IMR-90 (cell line): ENCODE measurements at regions not wholly inside any gene's neighbourhood (a gene's known extent, or its start where the extent isn't known, plus 50 kb on each side); places are given as distances from the start of the nearest gene placed in this dataset.

Experiments
- ATAC-seq: fragments of 200-7000 bp; cut with Tn5 transposase; 2 replicates; pipeline ENCODE4 v1.9.1; 2020; ENCODE audit warnings: low read depth, mild to moderate bottlenecking, moderate library complexity
- BruUV-seq: library from RNA; stranded (reverse); fragments of 400-500 nt; replicated peaks from 2 replicates; lab custom pipeline; 2021; lab: Mats Ljungman, UMichigan
- CTCF ChIA-PET: fragments of 300-600 bp; formaldehyde crosslinking; extraction: SDS; loops from one replicate; lab custom pipeline; 2021; ENCODE audit warnings: antibody characterized with exemption; lab: Yijun Ruan, JAX
- POLR2A ChIA-PET: fragments of 300-600 bp; sonication (Branson Sonifier 250); formaldehyde crosslinking; loops from one replicate; lab custom pipeline; 2022; ENCODE audit warnings: antibody characterized with exemption; ENCODE audit not compliant: unreplicated experiment; lab: Charles Lee
- DNase-seq: peaks from one replicate; pipeline ENCODE4 v3.0.0; 2013
- H2AFZ ChIP-seq: replicated peaks from 2 replicates; pipeline ENCODE3; 2013; ENCODE audit warnings: low read length, mild to moderate bottlenecking; ENCODE audit not compliant: poor library complexity
- H2AK5ac ChIP-seq: 2 replicates; pipeline ENCODE4 v1.6.1; 2013; ENCODE audit warnings: low read depth, low read length, inconsistent platforms
- H2AK9ac ChIP-seq: replicated peaks from 2 replicates; pipeline ENCODE3; 2013; ENCODE audit warnings: mild to moderate bottlenecking, low read depth, low read length, moderate library complexity; ENCODE audit not compliant: poor library complexity
- H2BK120ac ChIP-seq: 2 replicates; pipeline ENCODE4 v1.6.1; 2013; ENCODE audit warnings: low read depth, low read length, inconsistent platforms
- H2BK15ac ChIP-seq: 3 replicates; pipeline ENCODE4 v1.6.1; 2013; ENCODE audit warnings: low read depth, low read length, inconsistent platforms
- H2BK20ac ChIP-seq: 2 replicates; pipeline ENCODE4 v1.6.1; 2013; ENCODE audit warnings: low read depth, mild to moderate bottlenecking, inconsistent platforms, low read length, moderate library complexity
- H2BK5ac ChIP-seq: 2 replicates; pipeline ENCODE4 v1.6.1; 2013; ENCODE audit warnings: mild to moderate bottlenecking, low read depth, low read length, inconsistent platforms; ENCODE audit not compliant: poor library complexity, severe bottlenecking
- H3K14ac ChIP-seq: replicated peaks from 2 replicates; pipeline ENCODE4 v1.6.1; 2013; ENCODE audit warnings: low read depth, low read length, inconsistent platforms
- H3K18ac ChIP-seq: 2 replicates; pipeline ENCODE4 v1.6.1; 2013; ENCODE audit warnings: low read depth, low read length, control low read depth
- H3K23ac ChIP-seq: 2 replicates; pipeline ENCODE4 v1.6.1; 2013; ENCODE audit warnings: low read depth, low read length, inconsistent platforms
- H3K27ac ChIP-seq: 2 replicates; pipeline ENCODE4 v1.5.1; 2013; ENCODE audit warnings: mild to moderate bottlenecking, control low read depth, low read length; ENCODE audit not compliant: insufficient read depth
- H3K27me3 ChIP-seq: 2 replicates; pipeline ENCODE4 v1.6.1; 2013; ENCODE audit warnings: low read length; ENCODE audit not compliant: control insufficient read depth, insufficient read depth
- H3K36me3 ChIP-seq: 2 replicates; pipeline ENCODE4 v1.6.1; 2013; ENCODE audit warnings: low read length, mixed read lengths; ENCODE audit not compliant: control insufficient read depth, insufficient read depth
- H3K4ac ChIP-seq: 2 replicates; pipeline ENCODE4 v1.6.1; 2013; ENCODE audit warnings: low read depth, low read length, inconsistent platforms
- H3K4me1 ChIP-seq: 2 replicates; pipeline ENCODE4 v1.6.1; 2013; ENCODE audit warnings: low read length, mixed read lengths; ENCODE audit not compliant: control insufficient read depth, insufficient read depth
- H3K4me2 ChIP-seq: 2 replicates; pipeline ENCODE4 v1.6.1; 2013; ENCODE audit warnings: low read depth, mild to moderate bottlenecking, control low read depth, low read length, moderate library complexity
- H3K4me3 ChIP-seq: 2 replicates; pipeline ENCODE4 v1.5.1; 2013; ENCODE audit warnings: low read depth, mild to moderate bottlenecking, control low read depth, low read length, moderate library complexity; ENCODE audit not compliant: insufficient read depth
- H3K56ac ChIP-seq: 2 replicates; pipeline ENCODE4 v1.6.1; 2013; ENCODE audit warnings: low read length, inconsistent platforms; ENCODE audit not compliant: insufficient read depth; ENCODE audit errors: extremely low read depth
- H3K79me1 ChIP-seq, 2 experiments: 2 replicates each; pipeline ENCODE4 v1.6.1; 2013; ENCODE audit warnings: low read length in 2 of 2, inconsistent platforms in 1 of 2, low read depth in 1 of 2
- H3K9ac ChIP-seq: 2 replicates; pipeline ENCODE4 v1.6.1; 2013; ENCODE audit warnings: low read depth, low read length, control low read depth
- H3K9me1 ChIP-seq: 2 replicates; pipeline ENCODE4 v1.6.1; 2013; ENCODE audit warnings: low read length, inconsistent platforms; ENCODE audit not compliant: insufficient read depth
- H3K9me3 ChIP-seq: 2 replicates; pipeline ENCODE4 v1.6.1; 2013; ENCODE audit warnings: low read length; ENCODE audit not compliant: control insufficient read depth, insufficient read depth
- H4K20me1 ChIP-seq: 2 replicates; pipeline ENCODE4 v1.6.1; 2013; ENCODE audit warnings: low read length, inconsistent platforms; ENCODE audit not compliant: insufficient read depth
- H4K5ac ChIP-seq: 2 replicates; pipeline ENCODE4 v1.6.1; 2013; ENCODE audit warnings: mild to moderate bottlenecking, low read depth, low read length, control low read depth
- H4K8ac ChIP-seq, 2 experiments: 2 replicates each; pipeline ENCODE4 v1.6.1; 2013; ENCODE audit warnings: low read depth in 2 of 2, low read length in 2 of 2, control low read depth in 1 of 2, inconsistent platforms in 1 of 2
- H4K91ac ChIP-seq: 2 replicates; pipeline ENCODE4 v1.6.1; 2013; ENCODE audit warnings: low read depth, low read length, inconsistent platforms; ENCODE audit not compliant: insufficient read depth
- BHLHE40 ChIP-seq: fragments of 150-350 bp; IDR thresholded peaks from 2 replicates; pipeline ENCODE4 v1.6.1; 2016; ENCODE audit warnings: mild to moderate bottlenecking, low read depth, low read length
- CHD1 ChIP-seq: IDR thresholded peaks from 2 replicates; pipeline ENCODE4 v1.6.1; 2012; ENCODE audit warnings: low read depth, low read length, improper control_type of control experiment
- FOS ChIP-seq: fragments of 150-350 bp; IDR thresholded peaks from 2 replicates; pipeline ENCODE4 v1.6.1; 2016; ENCODE audit warnings: low read depth, low read length
- MAFK ChIP-seq: IDR thresholded peaks from 2 replicates; pipeline ENCODE4 v1.6.1; 2012; ENCODE audit warnings: low read depth, low read length, improper control_type of control experiment
- MAZ ChIP-seq: IDR thresholded peaks from 2 replicates; pipeline ENCODE4 v1.6.1; 2012; ENCODE audit warnings: low read depth, mild to moderate bottlenecking, low read length, improper control_type of control experiment, moderate library complexity, borderline replicate concordance
- MXI1 ChIP-seq: IDR thresholded peaks from 2 replicates; pipeline ENCODE4 v1.6.1; 2012; ENCODE audit warnings: low read depth, mild to moderate bottlenecking, low read length, moderate library complexity, borderline replicate concordance
- NFE2L2 ChIP-seq: fragments of 150-350 bp; IDR thresholded peaks from 2 replicates; pipeline ENCODE4 v1.6.1; 2016; ENCODE audit warnings: low read depth, mild to moderate bottlenecking, low read length
- POLR2A ChIP-seq: IDR thresholded peaks from 2 replicates; pipeline ENCODE4 v1.6.1; 2012; ENCODE audit warnings: mild to moderate bottlenecking, low read depth, low read length
- SMC3 ChIP-seq: fragments of 150-350 bp; IDR thresholded peaks from 2 replicates; pipeline ENCODE4 v1.6.1; 2016; ENCODE audit warnings: low read depth, mild to moderate bottlenecking, antibody characterized with exemption, low read length, moderate library complexity
- WGBS, 2 experiments: methylation state at CpG; one replicate each; pipeline versions ENCODE4 v1.1.5 to v1.1.7; 2013; ENCODE audit warnings: missing lambda C conversion rate in 2 of 2; ENCODE audit not compliant: insufficient read length in 1 of 2; ENCODE audit errors: extremely low coverage in 2 of 2; 5-methylcytosine and 5-hydroxymethylcytosine counted together
- dilution Hi-C: fragments of 300-500 bp; cut with HindIII; formaldehyde crosslinking; loops from one replicate; pipeline ENCODE4 v1.14.3; 2018; ENCODE audit warnings: low sequenced_read_pairs; ENCODE audit not compliant: unreplicated experiment
- in situ Hi-C: fragments of 300-500 bp; cut with MboI; formaldehyde crosslinking; loops from 3 replicates; pipeline ENCODE4 v1.14.3; 2019; ENCODE audit warnings: low sequenced_read_pairs, inconsistent platforms, mixed read lengths
- intact Hi-C: fragments of 100-400 bp; cut with micrococcal nuclease; formaldehyde crosslinking; loops from 2 replicates; pipeline ENCODE4 v1.10.0; 2022
- TF ChIP-seq, protein P1 (sequence below): fragments of 150-350 bp; IDR thresholded peaks from 2 replicates; pipeline ENCODE4 v1.6.1; 2016; ENCODE audit warnings: low read depth, mild to moderate bottlenecking, low read length, moderate library complexity, borderline replicate concordance
- TF ChIP-seq, protein P2 (sequence below): conservative IDR thresholded peaks from 2 replicates; pipeline ENCODE4 v1.5.1; 2012; ENCODE audit warnings: mild to moderate bottlenecking, low read depth, low read length, improper control_type of control experiment
- TF ChIP-seq, protein P3 (sequence below): fragments of 150-350 bp; IDR thresholded peaks from 2 replicates; pipeline ENCODE4 v1.6.1; 2017; ENCODE audit warnings: mild to moderate bottlenecking, antibody characterized with exemption, low read length, low read depth

DNA sequence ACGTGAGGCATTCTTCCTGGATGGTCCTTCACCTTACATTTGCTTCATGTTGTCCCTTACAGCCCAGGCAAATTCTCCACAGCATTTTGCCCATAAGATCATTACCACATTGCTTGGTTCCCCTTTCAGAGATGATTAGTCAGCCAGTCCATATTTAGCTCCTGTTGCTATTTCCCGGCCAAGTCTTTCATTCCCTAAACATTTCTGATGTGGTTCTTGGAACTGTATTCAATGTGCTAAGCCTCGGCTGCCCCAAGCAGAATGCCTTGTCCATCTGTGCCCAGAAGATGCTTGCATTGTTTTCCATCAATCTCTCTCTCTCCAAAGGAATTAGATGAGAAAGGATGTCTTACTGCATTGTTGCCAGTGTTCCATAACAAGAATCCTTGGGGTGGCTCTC lies 420.9 kb upstream of the CAMK1G start:
- H2BK5ac ChIP-seq = no peak overlapping the region
- POLR2A ChIA-PET = no interaction called here
- H3K23ac ChIP-seq = no peak overlapping the region
- H3K56ac ChIP-seq = no peak overlapping the region
- H3K27me3 ChIP-seq = no peaks in the 10 kb centered on the region
- CTCF ChIA-PET = no interaction called here
- no peak overlapping the region for H3K14ac ChIP-seq
- no peak overlapping the region for H2AK9ac ChIP-seq
- peaks cover 12% of the 10 kb centered on the region for H3K9me3 ChIP-seq
- no peak overlapping the region for H3K4ac ChIP-seq
- no peak overlapping the region for H3K9ac ChIP-seq
- dilution Hi-C loops (no loop called here), in situ Hi-C loops (no loop called here), intact Hi-C loops (no loop called here)
- no TSS peak for BruUV-seq
- ATAC-seq (no peak), DNase-seq (no peak)
- no peak overlapping the region for H2AK5ac ChIP-seq
- H4K8ac ChIP-seq = no peak overlapping the region
- no peak overlapping the region for H2BK120ac ChIP-seq
- H3K36me3 ChIP-seq = no peaks in the 10 kb centered on the region
- H3K4me3 ChIP-seq = no peak overlapping the region
- H2BK15ac ChIP-seq = no peak overlapping the region
- no peaks in the 10 kb centered on the region for H3K9me1 ChIP-seq
- TF ChIP-seq, protein P1, sequence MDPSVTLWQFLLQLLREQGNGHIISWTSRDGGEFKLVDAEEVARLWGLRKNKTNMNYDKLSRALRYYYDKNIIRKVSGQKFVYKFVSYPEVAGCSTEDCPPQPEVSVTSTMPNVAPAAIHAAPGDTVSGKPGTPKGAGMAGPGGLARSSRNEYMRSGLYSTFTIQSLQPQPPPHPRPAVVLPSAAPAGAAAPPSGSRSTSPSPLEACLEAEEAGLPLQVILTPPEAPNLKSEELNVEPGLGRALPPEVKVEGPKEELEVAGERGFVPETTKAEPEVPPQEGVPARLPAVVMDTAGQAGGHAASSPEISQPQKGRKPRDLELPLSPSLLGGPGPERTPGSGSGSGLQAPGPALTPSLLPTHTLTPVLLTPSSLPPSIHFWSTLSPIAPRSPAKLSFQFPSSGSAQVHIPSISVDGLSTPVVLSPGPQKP = no peak
- no peak for TF ChIP-seq BHLHE40
- TF ChIP-seq NFE2L2 = no peak
- no peak for TF ChIP-seq MAZ
- TF ChIP-seq, protein P2, sequence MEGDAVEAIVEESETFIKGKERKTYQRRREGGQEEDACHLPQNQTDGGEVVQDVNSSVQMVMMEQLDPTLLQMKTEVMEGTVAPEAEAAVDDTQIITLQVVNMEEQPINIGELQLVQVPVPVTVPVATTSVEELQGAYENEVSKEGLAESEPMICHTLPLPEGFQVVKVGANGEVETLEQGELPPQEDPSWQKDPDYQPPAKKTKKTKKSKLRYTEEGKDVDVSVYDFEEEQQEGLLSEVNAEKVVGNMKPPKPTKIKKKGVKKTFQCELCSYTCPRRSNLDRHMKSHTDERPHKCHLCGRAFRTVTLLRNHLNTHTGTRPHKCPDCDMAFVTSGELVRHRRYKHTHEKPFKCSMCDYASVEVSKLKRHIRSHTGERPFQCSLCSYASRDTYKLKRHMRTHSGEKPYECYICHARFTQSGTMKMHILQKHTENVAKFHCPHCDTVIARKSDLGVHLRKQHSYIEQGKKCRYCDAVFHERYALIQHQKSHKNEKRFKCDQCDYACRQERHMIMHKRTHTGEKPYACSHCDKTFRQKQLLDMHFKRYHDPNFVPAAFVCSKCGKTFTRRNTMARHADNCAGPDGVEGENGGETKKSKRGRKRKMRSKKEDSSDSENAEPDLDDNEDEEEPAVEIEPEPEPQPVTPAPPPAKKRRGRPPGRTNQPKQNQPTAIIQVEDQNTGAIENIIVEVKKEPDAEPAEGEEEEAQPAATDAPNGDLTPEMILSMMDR = no peak
- no peak for TF ChIP-seq FOS
- no peak for TF ChIP-seq SMC3
- TF ChIP-seq MXI1 = no peak
- TF ChIP-seq MAFK = no peak
- no peak for TF ChIP-seq CHD1
- TF ChIP-seq POLR2A = no peak
- TF ChIP-seq, protein P3, sequence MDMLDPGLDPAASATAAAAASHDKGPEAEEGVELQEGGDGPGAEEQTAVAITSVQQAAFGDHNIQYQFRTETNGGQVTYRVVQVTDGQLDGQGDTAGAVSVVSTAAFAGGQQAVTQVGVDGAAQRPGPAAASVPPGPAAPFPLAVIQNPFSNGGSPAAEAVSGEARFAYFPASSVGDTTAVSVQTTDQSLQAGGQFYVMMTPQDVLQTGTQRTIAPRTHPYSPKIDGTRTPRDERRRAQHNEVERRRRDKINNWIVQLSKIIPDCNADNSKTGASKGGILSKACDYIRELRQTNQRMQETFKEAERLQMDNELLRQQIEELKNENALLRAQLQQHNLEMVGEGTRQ = no peak
- no peak overlapping the region for H3K18ac ChIP-seq
- H3K79me1 ChIP-seq = no peaks in the 10 kb centered on the region
- H4K91ac ChIP-seq = no peak overlapping the region
- no peak overlapping the region for H2AFZ ChIP-seq
- no peaks in the 10 kb centered on the region for H3K4me1 ChIP-seq
- H2BK20ac ChIP-seq = no peak overlapping the region
- H3K4me2 ChIP-seq = no peak overlapping the region
- H3K27ac ChIP-seq = no peak overlapping the region
- H4K5ac ChIP-seq = no peak overlapping the region
- no peaks in the 10 kb centered on the region for H4K20me1 ChIP-seq
- no CpG with 5 or more reads among the region's 3 CpGs for WGBS, 2 experiments
